OCI-LY7 (cell line): ENCODE measurements at regions not wholly inside any gene's neighbourhood (a gene's known extent, or its start where the extent isn't known, plus 50 kb on each side); places are given as distances from the start of the nearest gene placed in this dataset.

ENCODE experiments used
- CTCF ChIP-seq: fragments of 200-600 bp; sonication (generic); conservative IDR thresholded peaks from 2 replicates; pipeline ENCODE4 v1.5.1; 2014; ENCODE audit warnings: mild to moderate bottlenecking, antibody characterized with exemption, low read length, moderate library complexity, mixed read lengths
- EZH2phosphoT487 ChIP-seq: fragments of 200-600 bp; sonication (generic); IDR thresholded peaks from 2 replicates; pipeline ENCODE4 v1.6.1; 2018; ENCODE audit warnings: low read depth, borderline replicate concordance, mild to moderate bottlenecking, mixed run types, antibody characterized with exemption, low read length, moderate library complexity, mixed read lengths

- no peak for TF ChIP-seq CTCF
- TF ChIP-seq EZH2phosphoT487, result no peak
These were observed 242.8 kb downstream of the SPATA31D1 start for GRCh38 chr9:82231411-82231810.
